Keratinocyte (primary cell): ENCODE measurements at regions not wholly inside any gene's neighbourhood (a gene's known extent, or its start where the extent isn't known, plus 50 kb on each side); places are given as distances from the start of the nearest gene placed in this dataset.

Experiments
- EZH2 ChIP-seq: IDR thresholded peaks from one replicate; pipeline ENCODE4 v1.6.1; 2012; ENCODE audit warnings: inconsistent platforms, mild to moderate bottlenecking, low read length, moderate library complexity
- TF ChIP-seq, protein P1 (sequence below), 3 experiments: IDR thresholded peaks in 1 of 3; conservative IDR thresholded peaks in 1 of 3; optimal IDR thresholded peaks in 1 of 3; 2 replicates in 2 of 3; 3 replicates in 1 of 3; pipeline versions ENCODE3 to v1.5.1; 2011; ENCODE audit warnings: low read length in 3 of 3, mild to moderate bottlenecking in 3 of 3, moderate library complexity in 2 of 3, control low read depth in 1 of 3, inconsistent platforms in 1 of 3; ENCODE audit not compliant: insufficient read depth in 2 of 3; ENCODE audit errors: extremely low read depth in 1 of 3

DNA sequence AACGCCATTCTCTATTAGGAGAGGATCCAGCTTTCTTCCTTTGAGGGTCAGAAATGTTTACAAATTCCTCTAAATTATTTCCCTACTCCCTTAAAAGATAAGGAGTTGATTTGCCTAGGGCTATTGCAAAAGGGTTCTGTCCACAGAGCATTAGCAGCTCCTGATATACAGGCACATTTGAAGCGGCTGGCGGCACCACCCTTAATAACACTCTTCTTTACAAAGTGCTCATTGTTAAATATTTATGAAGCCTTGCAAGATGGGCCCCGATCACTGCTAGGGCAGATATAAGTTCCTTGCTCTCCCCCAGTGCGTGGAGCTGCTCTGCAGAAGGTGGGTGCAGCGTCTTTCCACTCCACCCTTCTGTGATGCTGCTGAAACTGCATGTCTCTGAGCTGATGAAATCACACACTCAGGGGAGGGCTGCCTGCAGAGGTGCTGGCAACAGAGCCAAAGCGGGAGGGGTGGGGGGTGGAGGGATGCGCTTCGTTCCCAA lies 116.7 kb upstream of the NTM start:
- TF ChIP-seq, protein P1, sequence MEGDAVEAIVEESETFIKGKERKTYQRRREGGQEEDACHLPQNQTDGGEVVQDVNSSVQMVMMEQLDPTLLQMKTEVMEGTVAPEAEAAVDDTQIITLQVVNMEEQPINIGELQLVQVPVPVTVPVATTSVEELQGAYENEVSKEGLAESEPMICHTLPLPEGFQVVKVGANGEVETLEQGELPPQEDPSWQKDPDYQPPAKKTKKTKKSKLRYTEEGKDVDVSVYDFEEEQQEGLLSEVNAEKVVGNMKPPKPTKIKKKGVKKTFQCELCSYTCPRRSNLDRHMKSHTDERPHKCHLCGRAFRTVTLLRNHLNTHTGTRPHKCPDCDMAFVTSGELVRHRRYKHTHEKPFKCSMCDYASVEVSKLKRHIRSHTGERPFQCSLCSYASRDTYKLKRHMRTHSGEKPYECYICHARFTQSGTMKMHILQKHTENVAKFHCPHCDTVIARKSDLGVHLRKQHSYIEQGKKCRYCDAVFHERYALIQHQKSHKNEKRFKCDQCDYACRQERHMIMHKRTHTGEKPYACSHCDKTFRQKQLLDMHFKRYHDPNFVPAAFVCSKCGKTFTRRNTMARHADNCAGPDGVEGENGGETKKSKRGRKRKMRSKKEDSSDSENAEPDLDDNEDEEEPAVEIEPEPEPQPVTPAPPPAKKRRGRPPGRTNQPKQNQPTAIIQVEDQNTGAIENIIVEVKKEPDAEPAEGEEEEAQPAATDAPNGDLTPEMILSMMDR (optimal IDR thresholded peaks at IDR 0.05 in 1 of 3, IDR thresholded peaks at IDR 0.05 in 1 of 3, conservative IDR thresholded peaks at IDR 0.05 in 1 of 3; ENCODE audit: extremely low read depth in 1 of 3, insufficient read depth in 2 of 3, low read length in 3 of 3), result no peak
- no peak for TF ChIP-seq EZH2
